ENCODE measurements at regions not wholly inside any gene's neighbourhood (a gene's known extent, or its start where the extent isn't known, plus 50 kb on each side); places are given as distances from the start of the nearest gene placed in this dataset.

DNA sequence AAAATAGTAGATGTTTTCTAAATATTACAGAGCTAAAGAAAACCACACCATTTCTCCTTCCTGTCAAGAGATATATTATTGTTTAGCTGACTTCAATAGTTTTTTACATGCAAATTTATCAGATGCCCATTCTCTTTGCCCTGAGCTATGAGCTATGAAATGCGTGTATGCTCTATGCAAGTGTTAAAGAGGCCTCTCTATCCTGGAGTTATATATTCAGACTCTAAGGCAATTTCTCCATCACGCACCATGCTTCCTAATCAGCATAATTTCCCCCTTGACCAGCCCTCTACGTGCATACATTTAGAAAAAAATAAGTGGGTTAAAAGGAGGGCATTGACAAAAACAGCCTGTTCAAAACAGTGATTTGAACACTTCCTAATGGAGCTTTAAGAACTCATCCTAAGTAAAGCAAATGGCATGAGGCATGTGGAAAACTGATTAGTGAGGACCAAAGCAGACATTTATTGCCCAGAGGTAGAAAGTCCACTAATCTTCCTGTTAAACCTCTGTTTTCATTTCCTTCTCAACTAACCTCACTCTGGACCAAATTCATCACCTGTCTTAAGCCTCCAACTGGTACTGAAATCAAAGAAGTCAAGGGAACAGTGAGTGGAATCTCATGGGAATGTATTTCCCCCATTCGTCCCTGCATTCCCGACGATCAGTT is 565.8 kb upstream of the PKN2 start:
- DNase-seq (ENCODE audit: insufficient read length, low spot score) (no peak), FAIRE-seq (no peak)
- TF ChIP-seq TAF1 (IDR thresholded peaks at IDR 0.05; ENCODE audit: low read depth, low read length), result no peak
- TF ChIP-seq POLR2A (IDR thresholded peaks at IDR 0.05; ENCODE audit: low read depth, low read length), result no peak
- no peak for TF ChIP-seq POU2F2 (IDR thresholded peaks at IDR 0.05; ENCODE audit: low read depth, low read length)
- no peak for TF ChIP-seq POLR2AphosphoS5 (IDR thresholded peaks at IDR 0.05; ENCODE audit: low read depth, low read length)
- TF ChIP-seq SPI1 (IDR thresholded peaks at IDR 0.05; ENCODE audit: low read depth, low read length), result no peak
- TF ChIP-seq PAX5 (IDR thresholded peaks at IDR 0.05; ENCODE audit: insufficient read depth, low read length, severe bottlenecking), result no peak

DNA sequence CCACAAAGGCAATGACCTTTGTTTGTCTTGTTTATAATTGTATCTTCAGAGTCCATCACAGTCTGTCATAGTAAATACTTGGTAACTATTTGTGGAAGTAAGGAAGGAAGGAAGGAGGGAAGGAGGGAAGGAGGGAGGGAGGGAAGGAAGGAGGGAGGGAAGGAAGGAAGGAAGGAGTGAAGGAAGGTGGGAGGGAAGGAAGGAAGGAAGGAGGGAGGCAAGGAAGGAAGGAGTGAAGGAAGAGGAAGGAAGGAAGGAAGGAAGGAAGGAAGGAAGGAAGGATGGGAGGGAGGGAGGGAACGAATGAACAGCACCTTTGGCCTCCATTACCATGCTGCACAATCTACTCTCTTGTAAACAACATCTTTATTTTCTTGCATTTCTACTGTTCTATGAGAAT is 559.5 kb upstream of the PKN2 start:
- FAIRE-seq (no peak), DNase-seq (ENCODE audit: insufficient read length, low spot score) (no peak)
- TF ChIP-seq POLR2AphosphoS5 (IDR thresholded peaks at IDR 0.05; ENCODE audit: low read depth, low read length) (no peak), POLR2A (IDR thresholded peaks at IDR 0.05; ENCODE audit: low read depth, low read length) (no peak), POU2F2 (IDR thresholded peaks at IDR 0.05; ENCODE audit: low read depth, low read length) (no peak)

DNA sequence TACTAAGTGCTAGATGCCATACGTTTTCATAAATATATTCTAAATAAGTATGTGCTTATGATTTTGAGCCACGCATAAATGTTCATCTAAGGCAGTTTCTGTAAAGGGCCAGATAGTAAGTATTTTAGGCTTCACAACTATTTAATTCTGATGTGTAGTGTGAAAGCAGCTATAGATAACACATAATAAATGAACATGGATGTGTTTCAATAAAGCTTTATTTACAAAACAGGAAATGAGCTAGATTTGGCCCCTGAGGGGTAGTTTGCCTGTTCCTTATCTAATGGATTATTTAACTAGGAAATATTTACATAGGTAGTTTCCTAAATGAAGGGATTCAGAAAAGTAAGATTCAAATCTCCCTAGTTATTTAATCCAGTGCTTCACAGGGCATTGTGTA is 557.6 kb upstream of the PKN2 start:
- TF ChIP-seq POU2F2 (IDR thresholded peaks at IDR 0.05; ENCODE audit: low read depth, low read length) (no peak), POLR2AphosphoS5 (IDR thresholded peaks at IDR 0.05; ENCODE audit: low read depth, low read length) (no peak), SPI1 (IDR thresholded peaks at IDR 0.05; ENCODE audit: low read depth, low read length) (no peak), PAX5 (IDR thresholded peaks at IDR 0.05; ENCODE audit: insufficient read depth, low read length, severe bottlenecking) (no peak), TAF1 (IDR thresholded peaks at IDR 0.05; ENCODE audit: low read depth, low read length) (no peak), POLR2A (IDR thresholded peaks at IDR 0.05; ENCODE audit: low read depth, low read length) (no peak)
- DNase-seq (ENCODE audit: insufficient read length, low spot score), result no peak
- FAIRE-seq, result no peak

DNA sequence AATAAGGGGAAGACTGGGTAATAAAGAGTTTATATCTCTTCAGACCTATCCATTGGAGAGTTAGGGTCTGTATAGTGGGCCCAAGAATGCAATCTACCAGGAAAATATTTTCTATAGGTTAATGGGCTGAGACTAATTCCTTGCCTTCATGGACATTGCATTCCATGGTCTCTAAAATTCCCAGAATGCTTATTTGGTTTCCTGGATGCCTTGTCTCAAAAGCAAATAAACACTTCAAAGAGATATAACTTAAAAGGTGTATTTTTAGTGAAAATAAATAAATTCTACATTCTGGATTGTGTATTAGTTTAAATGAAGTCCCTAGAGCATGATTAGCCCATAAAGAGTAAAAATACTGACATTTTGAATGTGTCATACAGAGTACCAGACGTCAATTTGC is 550.1 kb upstream of the PKN2 start:
- no peak for DNase-seq (ENCODE audit: insufficient read length, low spot score)
- no peak for FAIRE-seq
- TF ChIP-seq POLR2A (IDR thresholded peaks at IDR 0.05; ENCODE audit: low read depth, low read length), result no peak
- no peak for TF ChIP-seq POLR2AphosphoS5 (IDR thresholded peaks at IDR 0.05; ENCODE audit: low read depth, low read length)
- no peak for TF ChIP-seq TAF1 (IDR thresholded peaks at IDR 0.05; ENCODE audit: low read depth, low read length)
- no peak for TF ChIP-seq POU2F2 (IDR thresholded peaks at IDR 0.05; ENCODE audit: low read depth, low read length)

DNA sequence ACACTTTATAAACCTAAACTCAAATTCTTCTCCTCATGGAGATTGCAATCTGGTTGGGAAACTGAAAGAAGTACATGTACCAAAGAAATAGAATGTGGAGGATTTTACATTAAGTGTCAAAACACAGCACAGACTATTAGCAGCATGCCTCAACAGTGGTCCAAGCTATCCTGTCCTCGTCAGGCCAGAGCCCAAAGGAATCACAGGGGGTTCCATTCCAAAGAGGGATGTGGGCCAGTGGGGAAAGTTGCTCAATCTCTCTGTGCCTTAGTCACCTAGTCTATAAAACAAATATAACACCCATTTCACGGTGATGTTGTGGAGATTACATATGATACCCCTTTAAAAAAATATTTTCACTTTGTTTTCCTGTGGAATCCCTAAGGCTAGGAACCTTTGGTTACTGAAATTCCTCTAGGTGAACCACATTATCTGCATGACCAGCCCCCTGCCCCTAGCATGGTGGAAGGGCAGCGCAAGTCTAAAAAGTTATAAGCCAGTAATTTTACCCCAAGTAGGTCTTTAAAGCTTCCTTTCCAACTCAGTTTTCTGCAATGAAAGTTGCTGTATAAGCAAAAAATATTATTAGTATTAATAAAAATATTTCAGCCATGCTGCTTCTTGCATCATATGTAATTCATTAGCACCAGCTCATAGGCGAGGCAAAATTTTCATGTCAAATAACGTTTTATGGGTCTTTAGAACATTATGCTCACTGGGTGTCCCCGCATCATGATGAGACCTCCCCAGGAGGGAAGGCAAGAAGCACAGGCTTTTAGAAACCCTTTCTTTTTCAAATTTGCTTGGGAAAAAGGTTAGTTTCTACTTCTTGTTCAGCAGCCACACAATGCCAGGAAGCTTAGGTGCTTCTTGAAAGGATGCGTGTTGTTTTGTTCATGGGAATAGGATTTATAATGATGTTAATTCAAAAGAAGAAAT is 548.8 kb upstream of the PKN2 start:
- FAIRE-seq, result no peak
- no peak for DNase-seq (ENCODE audit: insufficient read length, low spot score)

DNA sequence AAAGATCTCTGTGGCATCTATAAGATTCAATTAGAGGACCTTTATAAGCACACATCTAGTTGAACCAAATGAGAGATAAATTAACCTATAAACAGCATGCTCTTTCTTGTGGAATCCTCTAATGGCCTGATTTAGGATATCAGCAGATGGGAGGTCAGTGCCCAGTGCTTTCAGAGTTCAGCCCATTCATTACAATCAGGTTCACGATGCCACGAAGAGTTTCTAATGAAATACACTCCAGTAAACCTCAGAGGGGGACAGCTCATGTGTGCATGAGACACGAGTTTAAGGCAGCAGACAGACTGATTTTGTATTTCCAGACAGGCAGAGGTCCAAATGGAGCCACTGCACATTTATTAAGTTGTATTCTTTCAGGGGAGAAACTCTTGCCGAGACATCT is 544.4 kb upstream of the PKN2 start:
- DNase-seq (ENCODE audit: insufficient read length, low spot score), result no peak
- no peak for TF ChIP-seq POLR2AphosphoS5 (IDR thresholded peaks at IDR 0.05; ENCODE audit: low read depth, low read length)
- no peak for TF ChIP-seq POU2F2 (IDR thresholded peaks at IDR 0.05; ENCODE audit: low read depth, low read length)
- TF ChIP-seq SPI1 (IDR thresholded peaks at IDR 0.05; ENCODE audit: low read depth, low read length), result no peak
- no peak for TF ChIP-seq PAX5 (IDR thresholded peaks at IDR 0.05; ENCODE audit: insufficient read depth, low read length, severe bottlenecking)
- no peak for TF ChIP-seq POLR2A (IDR thresholded peaks at IDR 0.05; ENCODE audit: low read depth, low read length)
- TF ChIP-seq TAF1 (IDR thresholded peaks at IDR 0.05; ENCODE audit: low read depth, low read length), result no peak
- no peak for FAIRE-seq

More for the DNA sequence above, 548.8 kb upstream of the PKN2 start:
- TF ChIP-seq POLR2A (IDR thresholded peaks at IDR 0.05; ENCODE audit: low read depth, low read length) (no peak), SPI1 (IDR thresholded peaks at IDR 0.05; ENCODE audit: low read depth, low read length) (no peak), PAX5 (IDR thresholded peaks at IDR 0.05; ENCODE audit: insufficient read depth, low read length, severe bottlenecking) (no peak), TAF1 (IDR thresholded peaks at IDR 0.05; ENCODE audit: low read depth, low read length) (no peak), POU2F2 (IDR thresholded peaks at IDR 0.05; ENCODE audit: low read depth, low read length) (no peak), POLR2AphosphoS5 (IDR thresholded peaks at IDR 0.05; ENCODE audit: low read depth, low read length) (no peak)

DNA sequence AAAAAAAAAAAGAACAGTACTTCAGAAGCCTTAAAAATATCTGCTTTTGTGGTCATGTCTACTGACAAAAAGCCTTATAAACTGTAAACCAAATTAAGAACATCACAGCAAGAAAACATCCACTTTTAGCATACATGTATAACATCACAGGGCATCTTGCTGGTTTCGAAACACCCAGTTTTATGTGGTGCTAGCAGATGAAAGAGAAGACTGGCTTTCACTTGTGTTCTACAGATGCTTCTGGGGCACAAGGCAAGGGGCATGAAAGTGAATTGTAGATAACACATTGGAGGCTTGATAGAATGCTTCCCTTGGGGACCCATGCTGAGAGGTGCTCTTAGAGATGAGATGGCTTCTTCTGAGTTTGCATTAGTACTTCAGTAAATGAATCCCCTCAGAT is 543.7 kb upstream of the PKN2 start:
- DNase-seq (ENCODE audit: insufficient read length, low spot score) (no peak), FAIRE-seq (no peak)
- no peak for TF ChIP-seq SPI1 (IDR thresholded peaks at IDR 0.05; ENCODE audit: low read depth, low read length)
- no peak for TF ChIP-seq TAF1 (IDR thresholded peaks at IDR 0.05; ENCODE audit: low read depth, low read length)
- no peak for TF ChIP-seq POU2F2 (IDR thresholded peaks at IDR 0.05; ENCODE audit: low read depth, low read length)
- TF ChIP-seq POLR2A (IDR thresholded peaks at IDR 0.05; ENCODE audit: low read depth, low read length), result no peak
- no peak for TF ChIP-seq POLR2AphosphoS5 (IDR thresholded peaks at IDR 0.05; ENCODE audit: low read depth, low read length)
- TF ChIP-seq PAX5 (IDR thresholded peaks at IDR 0.05; ENCODE audit: insufficient read depth, low read length, severe bottlenecking), result no peak

DNA sequence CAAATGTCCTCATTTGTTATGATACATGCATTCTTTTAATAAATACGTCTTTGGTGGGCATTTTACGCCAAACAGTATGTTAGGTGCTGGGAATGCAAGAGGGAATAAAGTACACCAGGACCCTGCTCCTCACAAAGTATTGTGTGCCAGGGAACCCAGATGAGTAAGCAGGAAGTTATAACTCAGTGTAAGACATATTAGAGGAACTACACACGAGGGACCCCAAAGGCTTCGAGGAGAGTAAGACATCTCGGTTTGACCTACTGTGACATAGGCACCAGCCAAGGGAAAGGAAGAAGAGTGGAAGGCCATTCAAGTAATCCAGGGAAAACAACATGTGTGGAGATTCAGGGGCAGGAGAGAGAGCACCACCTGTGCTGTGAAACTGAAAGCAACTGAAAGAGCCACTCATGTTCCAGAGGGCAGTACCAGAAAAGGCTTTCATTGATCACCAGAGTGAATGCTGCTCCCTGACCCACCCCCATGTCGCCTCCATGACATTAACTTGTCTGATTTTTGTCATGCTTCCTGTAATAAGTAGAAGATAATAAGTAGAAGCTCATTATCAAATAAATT is 542.5 kb upstream of the PKN2 start:
- DNase-seq (ENCODE audit: insufficient read length, low spot score), result no peak
- no peak for FAIRE-seq

DNA sequence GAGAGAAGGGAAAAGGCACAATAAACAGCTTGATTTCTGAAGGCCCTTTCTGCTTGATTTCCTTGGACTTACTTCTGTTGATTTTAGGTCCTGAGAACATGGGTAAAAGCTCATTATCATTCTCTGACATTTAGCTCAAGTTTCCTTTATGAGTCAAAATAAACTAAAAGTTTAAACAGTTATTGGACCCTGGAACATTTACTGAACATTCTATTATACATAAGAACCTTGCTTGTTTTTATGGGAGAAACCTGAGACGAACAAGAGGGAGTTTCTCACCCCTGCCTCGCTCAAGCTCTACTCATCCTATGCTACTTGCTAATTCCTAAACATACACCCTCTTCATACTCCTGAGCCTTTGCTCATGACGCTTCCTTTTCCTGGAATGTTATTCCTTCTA is 538.3 kb upstream of the PKN2 start:
- no peak for DNase-seq (ENCODE audit: insufficient read length, low spot score)
- no peak for FAIRE-seq
- TF ChIP-seq TAF1 (IDR thresholded peaks at IDR 0.05; ENCODE audit: low read depth, low read length), result no peak
- TF ChIP-seq SPI1 (IDR thresholded peaks at IDR 0.05; ENCODE audit: low read depth, low read length), result no peak
- no peak for TF ChIP-seq PAX5 (IDR thresholded peaks at IDR 0.05; ENCODE audit: insufficient read depth, low read length, severe bottlenecking)
- no peak for TF ChIP-seq POU2F2 (IDR thresholded peaks at IDR 0.05; ENCODE audit: low read depth, low read length)
- no peak for TF ChIP-seq POLR2A (IDR thresholded peaks at IDR 0.05; ENCODE audit: low read depth, low read length)
- TF ChIP-seq POLR2AphosphoS5 (IDR thresholded peaks at IDR 0.05; ENCODE audit: low read depth, low read length), result no peak

More for the DNA sequence above, 542.5 kb upstream of the PKN2 start:
- TF ChIP-seq POLR2AphosphoS5 (IDR thresholded peaks at IDR 0.05; ENCODE audit: low read depth, low read length) (no peak), SPI1 (IDR thresholded peaks at IDR 0.05; ENCODE audit: low read depth, low read length) (no peak), POLR2A (IDR thresholded peaks at IDR 0.05; ENCODE audit: low read depth, low read length) (no peak), POU2F2 (IDR thresholded peaks at IDR 0.05; ENCODE audit: low read depth, low read length) (no peak), TAF1 (IDR thresholded peaks at IDR 0.05; ENCODE audit: low read depth, low read length) (no peak)
